ENCODE measurements at regions not wholly inside any gene's neighbourhood (a gene's known extent, or its start where the extent isn't known, plus 50 kb on each side); places are given as distances from the start of the nearest gene placed in this dataset.

GRCh38 chr1:105997516-105997915, 1059.0 kb upstream of the PRMT6 start:
- H3K4me3 ChIP-seq (ENCODE audit: control extremely low read depth in 1 of 5, extremely low read depth in 1 of 5, insufficient read depth in 1 of 5, low read depth in 2 of 5, low read length in 4 of 5): no peak overlapping the region
- no peak overlapping the region for H3K27ac Mint-ChIP-seq
- ChIA-PET POLR2A (no interaction called here), CTCF (no interaction called here)
- no peaks in the 10 kb centered on the region for H3K27me3 ChIP-seq (replicated peaks in 1 of 4; ENCODE audit: control extremely low read depth in 1 of 4, control insufficient read depth in 3 of 4, insufficient read depth in 4 of 4, low read length in 3 of 4)
- WGBS (ENCODE audit: insufficient coverage): 92% methylated on average over 4 of the region's 6 CpGs
- no peak overlapping the region for H3K27ac ChIP-seq (ENCODE audit: low read length in 2 of 2)
- no peak overlapping the region for H3K4me2 ChIP-seq (replicated peaks; ENCODE audit: low read depth, low read length, poor library complexity, severe bottlenecking)
- no peaks in the 10 kb centered on the region for H4K20me1 ChIP-seq (ENCODE audit: control insufficient read depth, insufficient read depth, low read length, poor library complexity, severe bottlenecking)
- H3K9ac ChIP-seq (ENCODE audit: low read length): no peak overlapping the region
- TF ChIP-seq CTCF (IDR thresholded peaks at IDR 0.05) (no peak), EZH2 (IDR thresholded peaks at IDR 0.05; ENCODE audit: borderline replicate concordance, insufficient read depth, low read depth, low read length, poor library complexity, severe bottlenecking) (no peak)
- no peaks in the 10 kb centered on the region for H3K4me1 ChIP-seq (ENCODE audit: control insufficient read depth in 2 of 2, insufficient read depth in 2 of 2, low read length in 2 of 2)
- H3K9me3 Mint-ChIP-seq (ENCODE audit: insufficient read depth): no peaks in the 10 kb centered on the region
- no peak for ATAC-seq (ENCODE audit: low read depth)
- no peaks in the 10 kb centered on the region for H3K79me2 ChIP-seq (ENCODE audit: control insufficient read depth, insufficient read depth, low read length)
- intact Hi-C loops (cut with micrococcal nuclease): no loop called here
- H3K4me1 Mint-ChIP-seq: no peaks in the 10 kb centered on the region
- no peaks in the 10 kb centered on the region for H3K9me3 ChIP-seq (ENCODE audit: control extremely low read depth in 1 of 3, control insufficient read depth in 2 of 3, insufficient read depth in 1 of 3, low read length in 2 of 3)
- no peak overlapping the region for H2AFZ ChIP-seq (ENCODE audit: insufficient read depth, low read depth, low read length, poor library complexity, severe bottlenecking)
- no peak overlapping the region for H3K4me3 Mint-ChIP-seq
- no peaks in the 10 kb centered on the region for H3K27me3 Mint-ChIP-seq
- H3K36me3 ChIP-seq (replicated peaks in 1 of 2; ENCODE audit: control extremely low read depth in 1 of 2, control insufficient read depth in 1 of 2, extremely low read depth in 1 of 2, insufficient read depth in 2 of 2, low read length in 1 of 2): no peaks in the 10 kb centered on the region
- DNase-seq: no peak

GRCh38 chr1:106022312-106022902, 1034.1 kb upstream of the PRMT6 start:
- Mint-ChIP-seq H3K27ac (no peak overlapping the region), H3K27me3 (no peaks in the 10 kb centered on the region), H3K9me3 (ENCODE audit: insufficient read depth) (no peaks in the 10 kb centered on the region), H3K4me3 (no peak overlapping the region), H3K4me1 (peaks cover 2% of the 10 kb centered on the region)
- intact Hi-C loops (cut with micrococcal nuclease): loop anchor here (5.0 kb wide), 3 partner anchors 1120 to 1725 kb away; partner anchors contain the start of gene NTNG1
- POLR2A ChIA-PET: no interaction called here
- H3K9ac ChIP-seq (ENCODE audit: low read length): no peak overlapping the region
- no peak for ATAC-seq (ENCODE audit: low read depth)
- no CpG with 5 or more reads among the region's 2 CpGs for WGBS (ENCODE audit: insufficient coverage)
- no peak overlapping the region for H3K27ac ChIP-seq (ENCODE audit: low read length in 2 of 2)
- CTCF ChIA-PET: no interaction called here
- H4K20me1 ChIP-seq (ENCODE audit: control insufficient read depth, insufficient read depth, low read length, poor library complexity, severe bottlenecking): no peaks in the 10 kb centered on the region
- no peaks in the 10 kb centered on the region for H3K9me3 ChIP-seq (ENCODE audit: control extremely low read depth in 1 of 3, control insufficient read depth in 2 of 3, insufficient read depth in 1 of 3, low read length in 2 of 3)
- no peaks in the 10 kb centered on the region for H3K36me3 ChIP-seq (replicated peaks in 1 of 2; ENCODE audit: control extremely low read depth in 1 of 2, control insufficient read depth in 1 of 2, extremely low read depth in 1 of 2, insufficient read depth in 2 of 2, low read length in 1 of 2)
- H3K4me3 ChIP-seq (ENCODE audit: control extremely low read depth in 1 of 5, extremely low read depth in 1 of 5, insufficient read depth in 1 of 5, low read depth in 2 of 5, low read length in 4 of 5): no peak overlapping the region
- no peak overlapping the region for H2AFZ ChIP-seq (ENCODE audit: insufficient read depth, low read depth, low read length, poor library complexity, severe bottlenecking)
- no peaks in the 10 kb centered on the region for H3K79me2 ChIP-seq (ENCODE audit: control insufficient read depth, insufficient read depth, low read length)
- no peaks in the 10 kb centered on the region for H3K4me1 ChIP-seq (ENCODE audit: control insufficient read depth in 2 of 2, insufficient read depth in 2 of 2, low read length in 2 of 2)
- no peak for TF ChIP-seq EZH2 (IDR thresholded peaks at IDR 0.05; ENCODE audit: borderline replicate concordance, insufficient read depth, low read depth, low read length, poor library complexity, severe bottlenecking)
- peak; percentile 69 for TF ChIP-seq CTCF (IDR thresholded peaks at IDR 0.05)
- no peak for DNase-seq
- no peaks in the 10 kb centered on the region for H3K27me3 ChIP-seq (replicated peaks in 1 of 4; ENCODE audit: control extremely low read depth in 1 of 4, control insufficient read depth in 3 of 4, insufficient read depth in 4 of 4, low read length in 3 of 4)
- no peak overlapping the region for H3K4me2 ChIP-seq (replicated peaks; ENCODE audit: low read depth, low read length, poor library complexity, severe bottlenecking)
